ENCODE measurements at regions not wholly inside any gene's neighbourhood (a gene's known extent, or its start where the extent isn't known, plus 50 kb on each side); places are given as distances from the start of the nearest gene placed in this dataset.

DNA sequence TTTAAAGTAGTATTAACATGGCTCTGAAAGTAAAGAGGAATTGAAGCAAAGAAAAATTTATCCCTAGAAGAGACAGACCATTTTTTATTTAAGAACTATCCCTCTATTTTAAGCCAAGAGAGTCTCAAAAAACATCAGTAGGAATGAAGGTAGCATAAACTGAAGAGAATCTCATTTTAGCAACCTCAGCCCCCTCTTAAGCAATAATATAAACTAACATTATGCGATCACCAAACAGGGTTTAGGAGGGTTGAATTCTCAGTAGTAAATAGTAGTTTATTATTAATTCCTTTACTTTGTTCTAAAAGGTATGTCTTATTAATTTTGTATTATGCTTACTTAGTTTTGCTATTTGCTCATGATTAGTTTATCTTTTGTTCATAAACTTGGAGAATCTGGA lies 287.4 kb downstream of the CDK5RAP2 start:
- H3K9me3 ChIP-seq (ENCODE audit: low read length) = no peaks in the 10 kb centered on the region
- ChIA-PET POLR2A (no interaction called here), CTCF (ENCODE audit: unreplicated experiment) (no interaction called here)
- no peak overlapping the region for H3K4me2 ChIP-seq (ENCODE audit: low read length)
- DNase-seq (ENCODE audit: low spot score) = no peak
- no peaks in the 10 kb centered on the region for H4K20me1 ChIP-seq (ENCODE audit: insufficient read depth, low read length)
- no peaks in the 10 kb centered on the region for H3K9me2 ChIP-seq (ENCODE audit: insufficient read depth, low read length)
- no peaks in the 10 kb centered on the region for H3K79me2 ChIP-seq (ENCODE audit: insufficient read depth, low read depth, low read length)
- intact Hi-C loops (cut with micrococcal nuclease; ENCODE audit: unreplicated experiment) = no loop called here
- no peak overlapping the region for H3K4me3 ChIP-seq (ENCODE audit: low read depth, low read length, poor library complexity, severe bottlenecking)
- no TSS peak for BruUV-seq (replicated peaks)
- H3K27ac ChIP-seq (ENCODE audit: low read depth, low read length, poor library complexity, severe bottlenecking) = no peak overlapping the region
- H3K4me1 ChIP-seq (ENCODE audit: insufficient read depth, low read length, poor library complexity, severe bottlenecking) = no peaks in the 10 kb centered on the region
- no peaks in the 10 kb centered on the region for H3K36me3 ChIP-seq (ENCODE audit: insufficient read depth, low read length)
- no peak overlapping the region for H2AFZ ChIP-seq (ENCODE audit: low read length)
- no peak for TF ChIP-seq EZH2phosphoT487 (IDR thresholded peaks at IDR 0.05; ENCODE audit: borderline replicate concordance, low read depth, low read length)
- TF ChIP-seq, protein P1, sequence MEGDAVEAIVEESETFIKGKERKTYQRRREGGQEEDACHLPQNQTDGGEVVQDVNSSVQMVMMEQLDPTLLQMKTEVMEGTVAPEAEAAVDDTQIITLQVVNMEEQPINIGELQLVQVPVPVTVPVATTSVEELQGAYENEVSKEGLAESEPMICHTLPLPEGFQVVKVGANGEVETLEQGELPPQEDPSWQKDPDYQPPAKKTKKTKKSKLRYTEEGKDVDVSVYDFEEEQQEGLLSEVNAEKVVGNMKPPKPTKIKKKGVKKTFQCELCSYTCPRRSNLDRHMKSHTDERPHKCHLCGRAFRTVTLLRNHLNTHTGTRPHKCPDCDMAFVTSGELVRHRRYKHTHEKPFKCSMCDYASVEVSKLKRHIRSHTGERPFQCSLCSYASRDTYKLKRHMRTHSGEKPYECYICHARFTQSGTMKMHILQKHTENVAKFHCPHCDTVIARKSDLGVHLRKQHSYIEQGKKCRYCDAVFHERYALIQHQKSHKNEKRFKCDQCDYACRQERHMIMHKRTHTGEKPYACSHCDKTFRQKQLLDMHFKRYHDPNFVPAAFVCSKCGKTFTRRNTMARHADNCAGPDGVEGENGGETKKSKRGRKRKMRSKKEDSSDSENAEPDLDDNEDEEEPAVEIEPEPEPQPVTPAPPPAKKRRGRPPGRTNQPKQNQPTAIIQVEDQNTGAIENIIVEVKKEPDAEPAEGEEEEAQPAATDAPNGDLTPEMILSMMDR (conservative IDR thresholded peaks at IDR 0.05; ENCODE audit: low read length) = no peak

DNA sequence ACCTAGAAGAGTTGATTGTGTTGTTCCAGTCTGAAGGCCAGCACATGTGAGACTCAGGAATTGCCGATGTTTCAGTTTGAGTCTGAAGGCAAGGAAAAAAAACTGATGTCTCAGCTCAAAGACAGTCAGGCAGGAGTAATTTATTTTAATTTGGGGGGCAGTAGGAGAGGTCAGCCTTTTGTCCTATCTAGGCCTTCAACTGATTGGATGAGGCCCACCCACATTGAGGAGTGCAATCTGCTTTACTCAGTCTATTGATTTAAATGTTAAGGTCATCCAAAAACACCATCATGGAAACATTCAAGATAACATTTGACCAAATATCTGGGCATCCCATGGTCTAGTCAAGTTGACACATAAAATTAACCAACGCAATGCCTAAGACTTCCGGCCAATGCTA lies 288.9 kb downstream of the CDK5RAP2 start:
- Histone ChIP-seq H3K79me2 (ENCODE audit: insufficient read depth, low read depth, low read length) (no peaks in the 10 kb centered on the region), H3K4me2 (ENCODE audit: low read length) (no peak overlapping the region), H3K9me3 (ENCODE audit: low read length) (no peaks in the 10 kb centered on the region), H4K20me1 (ENCODE audit: insufficient read depth, low read length) (no peaks in the 10 kb centered on the region), H2AFZ (ENCODE audit: low read length) (no peak overlapping the region), H3K27ac (ENCODE audit: low read depth, low read length, poor library complexity, severe bottlenecking) (no peak overlapping the region), H3K36me3 (ENCODE audit: insufficient read depth, low read length) (no peaks in the 10 kb centered on the region), H3K4me3 (ENCODE audit: low read depth, low read length, poor library complexity, severe bottlenecking) (no peak overlapping the region), H3K4me1 (ENCODE audit: insufficient read depth, low read length, poor library complexity, severe bottlenecking) (no peaks in the 10 kb centered on the region), H3K9me2 (ENCODE audit: insufficient read depth, low read length) (no peaks in the 10 kb centered on the region)
- DNase-seq (ENCODE audit: low spot score) = no peak
- CTCF ChIA-PET (ENCODE audit: unreplicated experiment) = no interaction called here
- POLR2A ChIA-PET = no interaction called here
- intact Hi-C loops (cut with micrococcal nuclease; ENCODE audit: unreplicated experiment) = no loop called here
- TF ChIP-seq EZH2phosphoT487 (IDR thresholded peaks at IDR 0.05; ENCODE audit: borderline replicate concordance, low read depth, low read length) = no peak
- TF ChIP-seq, protein P1 (conservative IDR thresholded peaks at IDR 0.05; ENCODE audit: low read length) = no peak
- BruUV-seq (replicated peaks) = no TSS peak

DNA sequence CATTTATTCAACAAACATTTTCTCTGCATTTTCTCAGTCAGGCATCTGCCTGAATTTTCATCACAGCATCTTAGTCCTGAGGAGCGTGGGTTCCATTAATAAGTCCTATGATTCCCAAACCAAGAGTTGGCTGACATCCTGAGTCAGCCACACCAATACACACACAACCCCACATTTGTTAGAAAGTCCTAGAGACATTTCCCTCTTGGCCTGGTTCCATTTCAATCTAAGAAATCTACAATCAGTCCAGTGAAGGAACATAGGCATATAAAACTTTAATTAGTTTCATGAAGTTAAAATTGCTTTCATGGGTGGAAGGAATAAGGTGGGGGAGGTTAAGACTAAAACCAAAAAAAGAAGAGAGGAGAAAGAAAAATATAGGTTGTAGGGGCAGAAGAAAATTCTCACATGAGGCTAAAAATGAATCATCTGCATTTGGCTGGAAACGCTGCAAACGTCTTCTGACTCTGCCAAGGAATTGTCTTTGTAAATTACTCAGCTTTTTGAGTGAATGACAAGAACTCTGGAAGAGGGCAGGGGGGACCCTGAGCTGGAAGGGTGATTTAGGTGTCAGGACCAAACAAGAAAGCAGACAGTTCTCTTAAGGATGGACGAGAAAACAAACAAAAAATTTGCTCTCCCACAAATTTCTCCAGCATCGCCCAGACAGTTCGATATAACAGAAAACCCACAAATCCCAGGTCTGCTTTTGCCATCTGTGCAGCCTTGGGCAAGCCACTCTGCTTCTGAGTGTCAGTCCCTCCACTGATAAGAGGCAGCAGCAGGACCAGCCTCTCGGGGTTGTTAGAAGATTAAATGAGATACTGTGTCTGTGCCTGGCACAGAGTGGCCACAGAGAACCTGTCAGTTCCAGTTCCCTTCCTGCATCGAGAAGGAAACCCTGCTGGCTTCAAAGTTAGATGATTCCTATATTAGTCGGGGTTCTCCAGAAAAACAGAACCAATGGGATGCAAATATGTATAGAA lies 289.7 kb downstream of the CDK5RAP2 start:
- Histone ChIP-seq H3K36me3 (ENCODE audit: insufficient read depth, low read length) (no peaks in the 10 kb centered on the region), H3K4me3 (ENCODE audit: low read depth, low read length, poor library complexity, severe bottlenecking) (no peak overlapping the region), H3K9me3 (ENCODE audit: low read length) (no peaks in the 10 kb centered on the region), H3K79me2 (ENCODE audit: insufficient read depth, low read depth, low read length) (no peaks in the 10 kb centered on the region), H3K27ac (ENCODE audit: low read depth, low read length, poor library complexity, severe bottlenecking) (no peak overlapping the region), H3K9me2 (ENCODE audit: insufficient read depth, low read length) (no peaks in the 10 kb centered on the region), H3K4me2 (ENCODE audit: low read length) (no peak overlapping the region), H4K20me1 (ENCODE audit: insufficient read depth, low read length) (no peaks in the 10 kb centered on the region), H2AFZ (ENCODE audit: low read length) (no peak overlapping the region), H3K4me1 (ENCODE audit: insufficient read depth, low read length, poor library complexity, severe bottlenecking) (no peaks in the 10 kb centered on the region)
- DNase-seq (ENCODE audit: low spot score) = no peak
- POLR2A ChIA-PET = no interaction called here
- CTCF ChIA-PET (ENCODE audit: unreplicated experiment) = no interaction called here
- no TSS peak for BruUV-seq (replicated peaks)
- TF ChIP-seq EZH2phosphoT487 (IDR thresholded peaks at IDR 0.05; ENCODE audit: borderline replicate concordance, low read depth, low read length) = no peak
- TF ChIP-seq, protein P1 (conservative IDR thresholded peaks at IDR 0.05; ENCODE audit: low read length) = no peak
- intact Hi-C loops (cut with micrococcal nuclease; ENCODE audit: unreplicated experiment) = no loop called here

Measured in OCI-LY7 (cell line).